ENCODE measurements at regions not wholly inside any gene's neighbourhood (a gene's known extent, or its start where the extent isn't known, plus 50 kb on each side); places are given as distances from the start of the nearest gene placed in this dataset.
A peak's percentile ranks its signal among the peaks of the same experiment; 100 is the strongest.

GRCh38 chr5:21173036-21173435, 1185.0 kb upstream of the CDH18 start:
- no peak for DNase-seq (ENCODE audit: low read depth)

GRCh38 chr5:21171038-21171437, 1183.0 kb upstream of the CDH18 start:
- DNase-seq (ENCODE audit: low read depth), result no peak

GRCh38 chr5:21168557-21168956, 1180.6 kb upstream of the CDH18 start:
- DNase-seq (ENCODE audit: low read depth), result no peak

GRCh38 chr5:21165344-21165743, 1177.3 kb upstream of the CDH18 start:
- no peak for DNase-seq (ENCODE audit: low read depth)

GRCh38 chr5:21164425-21164824, 1176.4 kb upstream of the CDH18 start:
- no peak for DNase-seq (ENCODE audit: low read depth)

- DNase-seq (ENCODE audit: low read depth), result no peak
These were observed 1171.6 kb upstream of the CDH18 start for GRCh38 chr5:21159510-21160059.

- DNase-seq (ENCODE audit: low read depth), result peak; percentile 29
These were observed 1166.5 kb upstream of the CDH18 start for GRCh38 chr5:21154526-21154925.

GRCh38 chr5:21152611-21153010, 1164.6 kb upstream of the CDH18 start:
- peak; percentile 75 for DNase-seq (ENCODE audit: low read depth)

- DNase-seq (ENCODE audit: low read depth), result peak; percentile 7
These were observed 1157.4 kb upstream of the CDH18 start for GRCh38 chr5:21145376-21145775.

- no peak for DNase-seq (ENCODE audit: low read depth)
These were observed 1155.7 kb upstream of the CDH18 start for GRCh38 chr5:21143686-21144085.

GRCh38 chr5:21142791-21143190, 1154.8 kb upstream of the CDH18 start:
- no peak for DNase-seq (ENCODE audit: low read depth)

GRCh38 chr5:21140987-21141386, 1153.0 kb upstream of the CDH18 start:
- DNase-seq (ENCODE audit: low read depth), result no peak

- DNase-seq (ENCODE audit: low read depth), result no peak
These were observed 1138.2 kb upstream of the CDH18 start for GRCh38 chr5:21126236-21126635.

- DNase-seq (ENCODE audit: low read depth), result no peak
These were observed 1137.4 kb upstream of the CDH18 start for GRCh38 chr5:21125238-21125983.

- DNase-seq (ENCODE audit: low read depth), result no peak
These were observed 1133.2 kb upstream of the CDH18 start for GRCh38 chr5:21121213-21121612.

GRCh38 chr5:21097661-21098060, 1109.7 kb upstream of the CDH18 start:
- DNase-seq (ENCODE audit: low read depth), result no peak

GRCh38 chr5:21094619-21095018, 1106.6 kb upstream of the CDH18 start:
- DNase-seq (ENCODE audit: low read depth), result no peak

GRCh38 chr5:21087766-21088165, 1099.8 kb upstream of the CDH18 start:
- DNase-seq (ENCODE audit: low read depth), result no peak

- no peak for DNase-seq (ENCODE audit: low read depth)
These were observed 1097.8 kb upstream of the CDH18 start for GRCh38 chr5:21085791-21086190.

GRCh38 chr5:21071986-21072385, 1084.0 kb upstream of the CDH18 start:
- DNase-seq (ENCODE audit: low read depth), result peak; percentile 52

GRCh38 chr5:21071421-21071820, 1083.4 kb upstream of the CDH18 start:
- DNase-seq (ENCODE audit: low read depth), result no peak

- peak; percentile 5 for DNase-seq (ENCODE audit: low read depth)
These were observed 1082.9 kb upstream of the CDH18 start for GRCh38 chr5:21070858-21071257.

- DNase-seq (ENCODE audit: low read depth), result no peak
These were observed 1079.7 kb upstream of the CDH18 start for GRCh38 chr5:21067724-21068123.

- no peak for DNase-seq (ENCODE audit: low read depth)
These were observed 1075.1 kb upstream of the CDH18 start for GRCh38 chr5:21063146-21063545.

Measured in Daoy (cell line).